ENCODE measurements at regions not wholly inside any gene's neighbourhood (a gene's known extent, or its start where the extent isn't known, plus 50 kb on each side); places are given as distances from the start of the nearest gene placed in this dataset.
"Not testable (repeated sequence)": the region's sequence is repeated elsewhere in the genome, so short reads cannot be mapped to it uniquely, and the experiment has no call there.

DNA sequence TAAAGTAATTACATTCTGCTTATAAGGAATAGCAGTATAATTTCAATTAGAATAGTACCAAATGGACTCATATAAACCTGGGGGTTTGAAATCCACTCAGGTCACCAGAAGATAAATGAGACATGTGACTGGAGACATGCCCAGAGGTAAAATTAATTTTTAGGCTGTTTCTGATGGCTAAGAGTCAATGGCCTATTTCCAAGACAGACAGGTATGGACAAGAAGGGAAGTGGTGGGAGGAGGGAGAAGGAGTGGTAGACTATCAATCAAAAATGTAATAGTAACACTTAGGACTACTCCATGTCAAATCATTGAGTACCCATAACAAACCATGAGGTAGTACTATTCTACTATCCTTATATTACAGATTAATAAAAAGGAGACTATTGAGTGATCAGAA lies 544.0 kb downstream of the GALC start:
- in situ Hi-C loops (cut with HindIII; ENCODE audit: low sequenced_read_pairs): no loop called here

DNA sequence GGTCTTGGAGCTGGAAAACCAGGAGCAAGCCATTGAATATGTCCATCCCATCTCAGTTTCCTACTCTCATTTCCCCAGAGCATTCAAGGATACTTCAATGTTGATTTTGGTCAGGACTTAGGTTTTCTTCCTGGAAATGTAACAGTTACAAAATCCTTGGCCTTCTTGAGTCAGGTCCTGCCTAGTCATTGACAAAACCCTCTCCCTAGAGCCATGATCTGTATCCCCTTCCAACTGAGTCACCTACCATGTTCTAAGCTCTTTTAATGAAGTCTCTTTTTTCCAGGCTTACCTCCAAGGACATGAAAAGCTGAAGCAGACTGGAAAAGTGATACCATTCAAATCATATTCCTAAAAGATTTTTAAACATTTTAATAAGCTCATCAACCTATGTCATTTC lies 549.2 kb downstream of the GALC start:
- in situ Hi-C loops (cut with HindIII; ENCODE audit: low sequenced_read_pairs): no loop called here

GRCh38 chr14:87443039-87443438 lies 549.9 kb downstream of the GALC start:
- in situ Hi-C loops (cut with HindIII; ENCODE audit: low sequenced_read_pairs): no loop called here

DNA sequence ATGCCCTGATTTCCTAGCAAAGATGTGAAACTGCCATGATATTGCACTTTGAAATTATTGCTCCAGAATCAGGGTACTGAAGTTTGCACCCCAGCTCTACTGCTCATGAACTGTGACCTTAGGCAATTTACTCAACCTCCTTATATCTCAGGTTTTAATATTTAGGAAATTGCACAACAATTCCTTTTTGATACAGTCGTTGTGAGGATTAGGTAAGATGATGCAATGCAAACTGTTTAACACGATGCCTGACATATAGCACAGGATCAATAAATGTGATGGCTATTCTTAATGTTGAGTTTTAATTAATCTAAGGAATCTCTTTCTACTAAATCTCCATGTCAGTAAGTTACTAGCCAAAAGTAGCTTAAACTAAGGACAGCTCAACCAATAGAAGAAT lies 555.8 kb downstream of the GALC start:
- in situ Hi-C loops (cut with HindIII; ENCODE audit: low sequenced_read_pairs): no loop called here

DNA sequence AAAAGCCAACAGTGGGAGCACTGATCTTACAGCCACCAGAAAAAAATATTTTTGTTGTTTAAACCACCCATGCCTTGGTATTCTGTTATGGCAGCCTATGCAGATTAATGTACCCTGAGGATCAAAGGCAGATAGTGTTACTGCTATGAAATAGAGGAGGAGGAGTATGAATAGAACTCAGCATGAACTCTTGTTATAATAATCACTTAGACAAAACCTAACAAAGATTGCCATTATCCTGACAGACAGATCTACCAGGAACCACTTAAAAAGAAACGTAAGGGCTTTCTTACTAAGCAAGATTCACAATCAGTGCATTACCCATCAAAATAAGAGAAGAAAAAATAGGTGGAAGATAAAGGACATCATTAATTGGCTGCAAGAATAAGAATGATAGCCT lies 558.3 kb downstream of the GALC start:
- in situ Hi-C loops (cut with HindIII; ENCODE audit: low sequenced_read_pairs): no loop called here

DNA sequence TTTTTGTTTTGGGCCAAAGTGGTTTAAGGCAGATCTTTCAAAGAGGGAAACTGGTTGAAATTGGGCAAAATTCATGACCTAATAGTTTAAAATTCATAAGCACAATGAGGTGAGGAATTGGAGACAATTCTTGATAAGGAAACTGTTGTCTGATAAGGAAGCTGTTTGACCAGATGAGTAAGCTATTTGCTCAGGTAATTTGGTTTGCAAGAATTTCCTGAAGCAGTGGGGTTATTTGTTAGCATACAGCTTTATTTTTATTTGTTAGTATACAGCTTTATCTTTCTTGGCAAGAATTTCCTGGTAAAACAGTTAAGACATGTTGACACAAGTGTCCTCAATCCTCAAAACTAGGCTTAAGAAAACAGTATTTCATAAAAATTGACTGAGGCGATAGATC lies 559.0 kb downstream of the GALC start:
- in situ Hi-C loops (cut with HindIII; ENCODE audit: low sequenced_read_pairs): no loop called here

DNA sequence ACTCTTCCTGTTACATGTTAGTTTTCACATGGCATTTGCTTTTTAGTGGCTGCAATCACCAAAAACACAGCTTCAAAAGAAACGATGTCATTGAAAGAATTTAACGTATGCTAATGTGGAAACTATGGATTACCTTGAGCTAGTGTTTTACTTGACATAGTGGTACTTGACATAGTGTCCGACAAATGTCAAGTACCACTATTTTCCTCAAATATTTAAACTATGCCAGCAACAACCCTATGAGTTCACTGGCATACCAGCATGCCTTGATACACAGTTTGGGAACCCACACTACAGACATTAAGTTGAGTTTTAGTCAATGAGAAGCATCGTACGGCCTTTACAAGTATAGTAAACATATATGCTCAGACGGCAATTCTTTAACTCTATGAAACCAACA lies 560.3 kb downstream of the GALC start:
- in situ Hi-C loops (cut with HindIII; ENCODE audit: low sequenced_read_pairs): no loop called here

GRCh38 chr14:87430810-87431209 lies 562.2 kb downstream of the GALC start:
- in situ Hi-C loops (cut with HindIII; ENCODE audit: low sequenced_read_pairs): no loop called here

DNA sequence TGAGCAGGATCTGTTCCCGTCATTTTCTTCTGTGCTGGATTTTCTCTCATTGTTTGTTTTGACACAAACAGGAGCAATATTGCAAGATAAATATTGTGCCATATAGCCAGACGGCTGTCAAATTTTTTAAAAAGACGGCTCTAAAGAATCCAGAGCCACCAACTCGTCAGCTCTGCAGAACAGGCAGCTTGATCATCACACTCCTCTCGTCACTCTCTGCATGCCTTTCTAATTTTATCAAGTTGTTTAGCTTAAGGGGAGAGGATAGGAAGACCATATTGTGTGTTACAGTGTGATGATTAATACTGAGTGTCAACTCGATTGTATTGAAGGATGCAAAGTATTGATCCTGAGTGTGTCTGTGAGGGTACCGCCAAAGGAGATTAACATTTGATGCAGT lies 562.8 kb downstream of the GALC start:
- in situ Hi-C loops (cut with HindIII; ENCODE audit: low sequenced_read_pairs): no loop called here

DNA sequence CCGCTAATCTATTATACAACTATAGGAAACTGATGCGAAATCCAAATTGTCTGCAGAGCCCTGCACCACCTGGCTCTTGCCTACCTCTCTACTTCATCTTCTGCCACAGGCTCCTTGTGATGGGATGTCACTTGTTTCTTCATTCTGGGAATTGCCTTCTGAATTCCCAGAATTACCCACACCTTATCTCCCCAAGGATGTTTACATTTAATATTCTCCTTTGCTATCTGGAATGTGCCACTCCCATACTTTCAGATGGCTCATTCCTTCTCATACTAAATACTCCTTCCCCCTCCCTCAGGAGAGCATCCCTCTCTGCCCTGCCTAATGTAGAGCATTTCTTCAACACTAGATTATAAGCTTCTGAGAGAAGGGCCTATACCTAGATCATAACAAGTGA lies 573.1 kb downstream of the GALC start:
- in situ Hi-C loops (cut with HindIII; ENCODE audit: low sequenced_read_pairs): no loop called here

DNA sequence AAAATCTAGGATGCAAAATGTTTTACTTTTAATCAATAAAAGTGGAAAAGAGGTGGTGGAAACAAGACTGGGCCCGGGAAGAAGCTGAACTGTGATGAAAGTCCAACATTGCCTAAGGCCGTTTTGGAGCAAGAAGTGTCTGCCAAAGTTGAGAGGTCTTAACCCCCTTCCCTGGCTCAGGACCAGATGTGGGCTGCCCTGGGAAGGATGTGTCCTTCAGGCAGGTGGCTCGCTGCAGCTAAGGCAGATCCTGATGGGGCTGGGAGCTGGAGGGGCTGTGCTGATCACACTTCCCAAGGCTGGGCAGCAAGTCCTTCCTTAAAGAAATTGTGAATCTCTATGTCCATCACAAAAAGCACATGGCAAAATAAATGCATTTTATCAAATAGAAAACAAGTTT lies 581.6 kb downstream of the GALC start:
- in situ Hi-C loops (cut with HindIII; ENCODE audit: low sequenced_read_pairs): no loop called here

- in situ Hi-C loops (cut with HindIII; ENCODE audit: low sequenced_read_pairs): no loop called here
These were observed 583.6 kb downstream of the GALC start for GRCh38 chr14:87409393-87409792.

- in situ Hi-C loops (cut with HindIII; ENCODE audit: low sequenced_read_pairs): no loop called here
These were observed 585.6 kb downstream of the GALC start for GRCh38 chr14:87407344-87407743.

DNA sequence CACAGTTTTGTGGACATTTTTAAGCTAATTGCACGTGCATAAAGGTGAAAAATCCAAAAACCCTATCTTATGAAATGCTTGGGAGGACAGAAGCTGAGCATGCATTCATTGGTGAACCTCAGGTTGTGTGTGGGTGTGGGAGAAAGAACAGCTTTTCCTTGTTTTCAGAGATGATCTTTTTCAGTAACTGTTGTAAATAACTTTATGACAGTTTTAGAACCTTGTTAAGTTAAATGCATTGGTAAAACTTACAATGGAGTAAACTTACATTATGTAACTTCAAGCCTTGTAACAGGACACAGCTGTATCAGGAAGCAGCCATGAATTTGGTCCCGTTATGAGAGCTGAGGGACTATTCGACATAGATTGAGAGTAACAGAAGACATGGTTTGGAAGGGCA lies 587.4 kb downstream of the GALC start:
- in situ Hi-C loops (cut with HindIII; ENCODE audit: low sequenced_read_pairs): no loop called here

DNA sequence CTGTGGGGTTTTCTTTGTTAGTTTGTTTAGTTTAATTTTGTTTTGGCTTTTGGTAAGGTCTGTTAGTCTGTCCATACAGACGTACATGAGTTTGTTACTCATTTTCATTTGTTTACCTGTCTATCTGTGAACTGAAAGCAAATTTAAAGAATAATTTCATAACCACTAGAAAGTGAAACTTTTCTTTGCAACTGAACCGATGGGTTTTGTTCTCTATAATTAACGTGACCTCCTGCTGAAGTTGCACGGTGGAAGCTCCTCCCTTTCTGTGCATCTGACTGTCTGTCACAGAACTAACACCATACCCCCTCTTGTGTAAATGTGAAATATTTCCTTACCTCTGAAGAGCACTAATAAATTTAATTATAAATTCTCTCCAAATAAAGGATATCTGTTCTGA lies 595.5 kb downstream of the GALC start:
- in situ Hi-C loops (cut with HindIII; ENCODE audit: low sequenced_read_pairs): no loop called here

DNA sequence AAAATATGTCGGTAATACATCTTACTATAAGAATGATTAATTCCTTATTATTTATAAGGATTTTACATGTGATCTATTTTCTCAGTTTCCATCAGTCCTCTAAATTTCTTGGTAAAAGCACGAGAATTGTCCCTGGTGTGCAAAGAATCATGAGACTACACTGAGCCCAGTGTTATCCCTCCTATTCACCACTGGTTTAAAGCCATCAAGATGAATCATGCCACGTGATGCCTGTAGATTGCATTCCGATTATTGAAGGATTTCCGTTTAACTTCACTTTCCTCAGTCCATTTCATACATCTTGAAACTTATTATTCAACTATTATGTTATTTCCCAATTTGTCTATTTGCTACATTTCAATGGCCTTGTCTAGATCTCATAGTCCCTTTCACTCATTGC lies 601.9 kb downstream of the GALC start:
- in situ Hi-C loops (cut with HindIII; ENCODE audit: low sequenced_read_pairs): no loop called here

DNA sequence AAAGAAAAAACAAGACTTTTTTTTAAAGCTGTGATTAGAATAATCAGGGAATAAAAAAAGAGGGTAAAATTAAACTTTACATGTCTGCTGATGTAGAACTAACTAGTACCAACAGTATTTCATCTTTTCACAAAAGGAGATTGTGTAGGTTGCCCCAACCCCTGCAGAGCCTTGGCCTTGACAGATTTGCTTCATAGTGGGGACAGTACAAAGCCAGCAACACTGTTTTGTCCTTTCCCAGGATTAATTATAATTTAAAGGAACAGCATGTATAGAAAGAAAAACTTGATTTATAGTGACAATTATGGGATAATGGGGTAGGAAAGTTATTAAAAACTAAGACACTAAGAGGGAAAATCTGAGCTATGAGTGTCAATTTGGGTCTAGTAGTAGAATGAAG lies 604.0 kb downstream of the GALC start:
- in situ Hi-C loops (cut with HindIII; ENCODE audit: low sequenced_read_pairs): no loop called here

DNA sequence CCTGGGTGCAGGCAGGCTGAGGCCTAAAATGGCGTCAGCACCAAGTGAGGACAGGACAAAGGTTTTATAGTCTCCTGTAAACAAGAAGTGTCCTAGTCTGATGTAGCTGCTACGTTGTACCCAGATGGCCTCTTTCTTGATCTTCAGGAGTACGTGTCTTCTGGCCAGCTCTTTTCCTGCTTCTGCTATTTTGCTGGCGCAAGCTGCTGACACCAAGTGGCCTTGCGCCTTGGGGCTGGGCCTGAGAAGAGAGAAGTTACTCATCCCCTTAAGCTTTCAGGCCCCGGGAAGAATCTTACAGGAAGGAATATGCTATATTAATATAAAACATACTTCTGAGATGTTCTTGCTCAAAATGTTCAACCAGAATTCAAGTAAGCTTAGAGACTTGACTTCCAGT lies 605.2 kb downstream of the GALC start:
- in situ Hi-C loops (cut with HindIII; ENCODE audit: low sequenced_read_pairs): no loop called here

GRCh38 chr14:87386524-87386923 lies 606.5 kb downstream of the GALC start:
- in situ Hi-C loops (cut with HindIII; ENCODE audit: low sequenced_read_pairs): no loop called here

- in situ Hi-C loops (cut with HindIII; ENCODE audit: low sequenced_read_pairs): no loop called here
These were observed 612.9 kb downstream of the GALC start for GRCh38 chr14:87380054-87380453.

- in situ Hi-C loops (cut with HindIII; ENCODE audit: low sequenced_read_pairs): no loop called here
These were observed 624.2 kb downstream of the GALC start for GRCh38 chr14:87368751-87369150.

DNA sequence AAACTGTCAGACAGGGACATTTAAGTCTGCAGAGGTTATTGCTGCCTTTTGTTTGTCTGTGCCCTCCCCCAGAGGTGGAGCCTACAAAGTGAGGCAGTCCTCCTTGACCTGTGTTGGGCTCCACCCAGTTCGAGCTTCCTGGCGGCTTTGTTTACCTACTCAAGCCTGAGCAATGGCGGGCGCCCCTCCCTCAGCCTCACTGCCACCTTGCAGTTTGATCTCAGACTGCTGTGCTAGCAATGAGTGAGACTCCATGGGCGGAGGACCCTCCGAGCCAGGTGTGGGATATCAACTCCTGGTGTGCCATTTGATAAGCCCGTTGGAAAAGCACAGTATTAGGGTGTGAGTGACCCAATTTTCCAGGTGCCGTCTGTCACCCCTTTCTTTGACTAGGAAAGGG lies 632.7 kb downstream of the GALC start:
- in situ Hi-C loops (cut with HindIII; ENCODE audit: low sequenced_read_pairs): not testable (repeated sequence)

GRCh38 chr14:87351007-87351406 lies 642.0 kb downstream of the GALC start:
- in situ Hi-C loops (cut with HindIII; ENCODE audit: low sequenced_read_pairs): no loop called here

- in situ Hi-C loops (cut with HindIII; ENCODE audit: low sequenced_read_pairs): no loop called here
These were observed 643.1 kb downstream of the GALC start for GRCh38 chr14:87349921-87350320.
